K562 (cell line): ENCODE measurements at regions not wholly inside any gene's neighbourhood (a gene's known extent, or its start where the extent isn't known, plus 50 kb on each side); places are given as distances from the start of the nearest gene placed in this dataset.

Source experiments
- JUN ChIP-seq, 2 experiments: sonication (generic) in 1 of 2; formaldehyde crosslinking in 1 of 2; IDR thresholded peaks; 2 replicates each; pipeline versions ENCODE4 v1.6.1 to v1.8.0; 2012 to 2022; ENCODE audit warnings: borderline replicate concordance in 2 of 2, mild to moderate bottlenecking in 2 of 2, improper control_type of control experiment in 1 of 2, low read depth in 1 of 2, low read length in 1 of 2, missing genetic modification reagents in 1 of 2
- KAT7 ChIP-seq: sonication (generic); formaldehyde crosslinking; IDR thresholded peaks from 2 replicates; pipeline ENCODE4 v1.8.0; 2022; ENCODE audit warnings: missing genetic modification reagents, mild to moderate bottlenecking, borderline replicate concordance
- TOE1 ChIP-seq, 2 experiments: fragments of 450-650 bp in 1 of 2; sonication (generic) in 1 of 2; formaldehyde crosslinking in 1 of 2; IDR thresholded peaks; 2 replicates each; pipeline versions ENCODE4 v1.7.1 to v1.8.0; 2016 to 2022; ENCODE audit warnings: borderline replicate concordance in 2 of 2, mild to moderate bottlenecking in 2 of 2, antibody characterized with exemption in 1 of 2, inconsistent platforms in 1 of 2, low read depth in 1 of 2, missing genetic modification reagents in 1 of 2, moderate library complexity in 1 of 2
- ZNF12 ChIP-seq: sonication (generic); formaldehyde crosslinking; IDR thresholded peaks from 2 replicates; pipeline ENCODE4 v1.4.0; 2020; ENCODE audit warnings: mild to moderate bottlenecking, missing genetic modification reagents
- TF ChIP-seq, protein P1 (sequence below): IDR thresholded peaks from 2 replicates; pipeline ENCODE4 v1.6.1; 2012; ENCODE audit warnings: low read depth, low read length, improper control_type of control experiment, borderline replicate concordance
- TF ChIP-seq, protein P2 (sequence below): fragments of 250-450 bp; sonication (Bioruptor Pico); IDR thresholded peaks from 2 replicates; pipeline ENCODE4 v1.8.0; 2022; ENCODE audit warnings: moderate library complexity, mild to moderate bottlenecking, inconsistent platforms

- TF ChIP-seq, protein P1, sequence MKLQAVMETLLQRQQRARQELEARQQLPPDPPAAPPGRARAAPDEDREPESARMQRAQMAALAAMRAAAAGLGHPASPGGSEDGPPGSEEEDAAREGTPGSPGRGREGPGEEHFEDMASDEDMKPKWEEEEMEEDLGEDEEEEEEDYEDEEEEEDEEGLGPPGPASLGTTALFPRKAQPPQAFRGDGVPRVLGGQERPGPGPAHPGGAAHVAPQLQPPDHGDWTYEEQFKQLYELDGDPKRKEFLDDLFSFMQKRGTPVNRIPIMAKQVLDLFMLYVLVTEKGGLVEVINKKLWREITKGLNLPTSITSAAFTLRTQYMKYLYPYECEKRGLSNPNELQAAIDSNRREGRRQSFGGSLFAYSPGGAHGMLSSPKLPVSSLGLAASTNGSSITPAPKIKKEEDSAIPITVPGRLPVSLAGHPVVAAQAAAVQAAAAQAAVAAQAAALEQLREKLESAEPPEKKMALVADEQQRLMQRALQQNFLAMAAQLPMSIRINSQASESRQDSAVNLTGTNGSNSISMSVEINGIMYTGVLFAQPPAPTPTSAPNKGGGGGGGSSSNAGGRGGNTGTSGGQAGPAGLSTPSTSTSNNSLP: no peak
- TF ChIP-seq TOE1 (IDR thresholded peaks at IDR 0.05; ENCODE audit: borderline replicate concordance) (no peak), TOE1 (CRISPR knock-in tag; IDR thresholded peaks at IDR 0.05; ENCODE audit: borderline replicate concordance, low read depth) (no peak), ZNF12 (no peak), KAT7 (CRISPR knock-in tag) (no peak), JUN (IDR thresholded peaks at IDR 0.05; ENCODE audit: borderline replicate concordance, low read depth, low read length) (no peak), JUN (CRISPR knock-in tag; IDR thresholded peaks at IDR 0.05; ENCODE audit: borderline replicate concordance) (no peak)
- TF ChIP-seq, protein P2, sequence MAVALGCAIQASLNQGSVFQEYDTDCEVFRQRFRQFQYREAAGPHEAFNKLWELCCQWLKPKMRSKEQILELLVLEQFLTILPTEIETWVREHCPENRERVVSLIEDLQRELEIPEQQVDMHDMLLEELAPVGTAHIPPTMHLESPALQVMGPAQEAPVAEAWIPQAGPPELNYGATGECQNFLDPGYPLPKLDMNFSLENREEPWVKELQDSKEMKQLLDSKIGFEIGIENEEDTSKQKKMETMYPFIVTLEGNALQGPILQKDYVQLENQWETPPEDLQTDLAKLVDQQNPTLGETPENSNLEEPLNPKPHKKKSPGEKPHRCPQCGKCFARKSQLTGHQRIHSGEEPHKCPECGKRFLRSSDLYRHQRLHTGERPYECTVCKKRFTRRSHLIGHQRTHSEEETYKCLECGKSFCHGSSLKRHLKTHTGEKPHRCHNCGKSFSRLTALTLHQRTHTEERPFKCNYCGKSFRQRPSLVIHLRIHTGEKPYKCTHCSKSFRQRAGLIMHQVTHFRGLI: no peak
Measured at GRCh38 chr3:72274493-72275330, 489.8 kb upstream of the PROK2 start.
